HG03432 (cell line): ENCODE measurements at regions not wholly inside any gene's neighbourhood (a gene's known extent, or its start where the extent isn't known, plus 50 kb on each side); places are given as distances from the start of the nearest gene placed in this dataset.
"Not testable (repeated sequence)": the region's sequence is repeated elsewhere in the genome, so short reads cannot be mapped to it uniquely, and the experiment has no call there.

Experiments
- ATAC-seq: cut with Tn5 transposase; IDR thresholded peaks from one replicate; pipeline ENCODE4 v1.9.1; 2021; ENCODE audit warnings: mild to moderate bottlenecking, moderate library complexity; ENCODE audit not compliant: unreplicated experiment

DNA sequence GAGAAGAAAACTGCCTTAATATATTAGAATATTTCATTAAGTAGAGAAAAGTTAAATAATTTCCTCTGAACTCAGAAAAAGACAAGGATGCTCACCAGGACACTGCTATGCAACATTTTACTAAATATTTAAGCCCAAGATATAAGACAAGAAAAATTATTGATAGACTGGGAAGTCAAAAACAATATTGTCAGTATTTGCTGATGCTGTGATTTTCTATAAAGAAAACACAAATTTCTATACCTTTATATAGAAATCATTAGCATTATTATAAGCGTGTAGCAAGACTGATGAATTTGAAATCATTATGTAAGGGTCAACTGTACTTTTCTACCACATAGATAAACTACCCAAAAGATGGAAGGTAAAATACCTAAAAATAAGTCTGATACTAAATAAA, 451.0 kb downstream of the RNF144A start:
- no peak for ATAC-seq

DNA sequence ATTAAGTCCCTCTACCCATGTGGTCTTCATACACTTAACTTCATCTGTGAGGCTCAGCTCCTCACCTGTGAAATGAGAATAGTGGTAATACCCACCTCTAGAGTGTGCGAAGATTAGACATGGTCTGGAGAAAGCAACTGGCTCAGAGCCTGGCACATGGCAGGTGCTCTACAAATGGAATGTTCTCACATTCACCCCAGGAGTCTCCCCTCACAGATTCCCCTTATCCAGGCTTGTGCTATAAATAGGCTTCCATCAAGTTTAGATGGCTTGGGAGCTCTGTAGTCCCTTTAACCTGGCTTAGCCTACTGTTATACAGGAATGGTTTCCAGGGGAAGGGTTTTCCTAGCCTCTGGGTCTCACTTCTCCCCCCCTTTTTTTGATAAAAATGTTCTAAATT, 455.9 kb downstream of the RNF144A start:
- no peak for ATAC-seq

DNA sequence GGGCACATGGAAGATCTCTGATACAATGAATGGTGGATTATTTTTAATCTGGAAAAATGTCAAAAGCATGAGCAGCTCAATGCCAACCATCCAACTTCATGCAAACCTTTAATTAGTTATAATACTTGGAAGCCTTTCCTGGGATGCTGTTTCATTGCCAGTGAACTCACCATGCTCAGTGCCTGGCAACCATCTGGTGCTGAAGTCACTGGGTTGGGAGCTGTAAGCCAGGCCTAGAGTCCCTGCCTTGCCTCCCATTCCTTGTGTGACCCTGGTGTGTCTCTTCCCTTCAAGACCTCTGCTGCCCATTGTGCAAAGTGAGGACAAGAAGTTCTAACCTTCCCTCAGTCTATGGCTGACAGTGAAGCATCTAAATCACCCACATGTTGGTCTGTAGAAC, 458.7 kb downstream of the RNF144A start:
- ATAC-seq = no peak

DNA sequence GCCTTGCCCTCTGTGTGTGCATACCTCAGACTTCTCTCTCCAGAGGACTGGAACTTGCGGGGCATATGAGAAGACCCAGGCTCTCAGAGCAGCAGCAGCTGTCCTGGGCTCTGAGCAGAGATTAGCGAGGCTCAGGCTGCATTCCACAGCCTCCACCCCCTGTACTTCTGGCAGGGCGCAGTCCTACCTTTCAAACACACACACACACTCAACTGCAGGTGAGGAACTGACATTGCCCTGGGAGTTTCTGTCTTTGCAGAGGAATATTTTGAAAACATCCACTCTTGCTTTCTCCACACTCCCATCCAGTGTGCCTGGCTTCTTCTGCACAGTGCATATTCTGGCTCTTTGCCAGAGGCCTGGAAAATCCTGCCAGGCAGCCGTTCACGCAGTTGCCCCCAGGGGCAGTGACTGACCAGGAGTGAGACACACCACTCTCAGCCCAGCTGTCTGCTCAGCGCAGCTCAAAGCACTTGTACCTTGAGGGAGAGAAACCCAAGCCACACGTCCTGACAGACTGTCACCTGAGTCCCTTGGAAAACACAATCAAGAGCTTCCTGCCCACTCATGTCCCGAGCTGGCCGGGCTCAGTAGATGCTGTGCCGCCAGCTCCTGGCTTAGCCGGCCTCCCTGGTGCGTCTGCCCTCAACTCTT, 460.8 kb downstream of the RNF144A start:
- no peak for ATAC-seq

DNA sequence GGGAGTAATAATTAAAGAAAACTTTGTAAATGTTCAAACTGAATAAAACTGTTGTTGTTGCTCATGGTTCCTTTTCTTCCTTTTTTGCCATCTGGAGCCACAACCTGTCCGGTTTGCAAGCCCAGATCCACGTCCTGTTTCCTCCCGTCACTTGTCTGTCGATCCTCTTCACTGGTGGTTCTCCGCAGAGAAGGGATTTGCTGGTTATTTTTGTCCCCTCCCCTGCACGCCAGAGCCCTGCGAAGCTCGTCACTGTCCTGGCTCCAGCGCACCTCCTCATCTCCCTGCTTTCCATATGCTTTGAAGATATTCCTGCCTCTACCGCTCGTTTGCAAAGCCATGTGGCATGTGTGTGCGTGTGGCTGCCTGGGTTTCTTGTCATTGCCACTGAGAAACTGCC, 461.4 kb downstream of the RNF144A start:
- ATAC-seq = no peak

DNA sequence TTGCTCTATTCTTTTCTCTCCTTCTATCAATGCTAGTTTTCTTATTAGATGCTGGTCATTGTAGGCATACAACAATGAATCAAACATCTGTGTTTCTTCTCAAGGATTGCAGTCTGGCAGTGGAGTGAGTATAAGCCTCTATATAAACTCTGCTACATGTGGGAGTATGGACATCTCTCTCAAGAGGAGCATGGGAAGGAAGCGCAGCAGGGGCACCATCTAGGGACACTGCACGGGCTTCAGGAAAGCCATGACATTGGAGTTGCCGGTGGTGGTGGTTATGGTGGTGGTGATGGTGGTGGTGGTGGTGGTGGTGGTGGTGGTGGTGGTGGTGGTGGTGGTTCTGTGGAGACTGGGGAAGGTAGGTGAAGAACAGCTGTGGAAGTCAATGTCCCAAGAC, 462.6 kb downstream of the RNF144A start:
- ATAC-seq = no peak

DNA sequence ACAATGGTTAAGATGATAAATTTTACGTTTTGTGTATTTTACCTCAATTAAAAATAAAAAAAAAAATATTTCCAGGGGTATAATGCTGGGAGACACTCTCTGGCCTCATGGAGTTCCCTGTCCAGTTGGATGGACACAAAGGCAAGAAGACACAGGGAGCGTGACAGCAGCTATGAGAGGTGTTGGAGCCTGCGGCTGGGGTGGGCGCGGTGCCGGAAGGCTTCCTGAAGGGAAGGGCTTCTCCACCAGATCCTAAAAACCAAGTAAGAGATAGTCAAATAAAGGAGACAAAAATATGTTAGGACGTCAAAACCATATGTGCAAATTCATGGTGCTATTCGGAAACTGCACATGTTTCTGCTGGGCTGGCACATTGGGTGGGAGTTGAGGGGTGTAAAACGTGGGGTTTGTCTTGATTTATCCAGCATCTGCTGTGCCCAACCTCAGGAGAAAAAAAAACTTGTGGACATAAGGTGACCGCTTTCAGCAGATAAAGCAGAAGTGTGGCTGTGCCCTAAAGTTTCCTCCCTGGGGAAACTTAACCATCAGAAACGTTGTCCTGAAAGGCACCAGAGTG, 467.6 kb downstream of the RNF144A start:
- ATAC-seq = no peak

DNA sequence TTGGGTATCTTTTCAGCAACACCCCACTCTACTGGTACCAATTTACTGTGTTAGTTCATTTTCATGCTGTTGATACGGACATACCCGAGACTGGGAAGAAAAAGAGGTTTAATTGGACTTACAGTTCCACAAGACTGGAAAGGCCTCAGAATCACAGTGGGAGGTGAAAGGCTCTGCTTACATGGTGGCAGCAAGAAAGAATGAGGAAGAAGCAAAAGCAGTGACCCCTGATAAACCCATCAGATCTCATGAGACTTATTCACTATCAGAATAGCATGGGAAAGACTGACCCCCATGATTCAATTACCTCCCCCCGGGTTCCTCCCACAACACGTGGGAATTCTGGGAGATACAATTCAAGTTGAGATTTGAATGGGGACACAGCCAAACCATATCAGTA, 473.1 kb downstream of the RNF144A start:
- ATAC-seq = not testable (repeated sequence)

DNA sequence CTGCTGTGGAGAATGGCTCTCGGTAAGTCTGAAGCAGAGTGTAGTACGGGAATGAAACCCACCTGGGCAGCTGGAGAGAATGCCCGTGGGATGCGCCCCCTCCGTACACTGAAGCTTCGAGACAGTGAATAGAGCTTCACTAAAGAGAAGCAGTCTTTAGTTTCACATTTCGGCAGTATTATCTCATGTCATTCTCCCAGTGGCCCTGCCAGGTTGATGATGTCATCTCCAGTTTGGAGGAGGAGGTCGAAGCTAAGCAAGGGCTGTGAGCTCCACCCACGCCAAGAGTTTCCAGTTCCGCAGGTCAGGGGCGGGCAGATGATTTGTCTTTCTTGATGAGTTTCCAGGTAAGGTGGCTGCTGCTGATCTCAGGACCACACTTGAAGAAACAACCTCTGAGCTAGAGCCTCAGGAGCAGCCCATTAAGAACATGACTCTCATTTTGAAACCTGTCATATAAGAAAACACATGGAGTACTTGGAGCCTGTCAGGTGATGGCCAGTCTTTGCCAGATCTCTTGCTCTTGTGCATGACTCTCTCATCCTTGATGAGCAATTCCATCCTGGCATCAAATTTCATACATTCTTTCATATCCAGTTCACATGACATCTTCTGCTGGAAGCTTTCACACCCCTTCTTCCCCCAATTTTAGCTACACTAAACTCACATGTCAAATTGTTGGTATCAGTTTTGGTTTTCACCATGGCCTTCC, 475.0 kb downstream of the RNF144A start:
- ATAC-seq = no peak

DNA sequence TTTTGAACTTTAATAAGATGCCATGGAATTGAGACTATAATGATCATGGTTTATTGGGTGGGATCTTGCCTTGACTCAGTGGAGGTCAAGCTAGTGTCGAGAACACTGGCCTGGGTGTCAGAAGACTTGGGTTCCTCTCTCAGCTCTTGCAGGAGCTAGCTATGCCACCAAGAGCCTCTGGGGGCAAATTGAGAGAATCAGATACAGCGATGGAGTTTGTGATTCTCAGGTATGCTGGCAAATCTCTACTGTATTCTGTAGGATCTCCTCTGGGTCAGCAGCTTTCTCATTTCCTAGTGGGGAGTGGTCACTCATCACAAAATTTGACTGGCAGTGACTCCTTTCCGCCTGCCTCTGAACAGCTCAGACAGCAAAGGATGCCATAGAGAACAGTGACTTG, 477.0 kb downstream of the RNF144A start:
- ATAC-seq = no peak

DNA sequence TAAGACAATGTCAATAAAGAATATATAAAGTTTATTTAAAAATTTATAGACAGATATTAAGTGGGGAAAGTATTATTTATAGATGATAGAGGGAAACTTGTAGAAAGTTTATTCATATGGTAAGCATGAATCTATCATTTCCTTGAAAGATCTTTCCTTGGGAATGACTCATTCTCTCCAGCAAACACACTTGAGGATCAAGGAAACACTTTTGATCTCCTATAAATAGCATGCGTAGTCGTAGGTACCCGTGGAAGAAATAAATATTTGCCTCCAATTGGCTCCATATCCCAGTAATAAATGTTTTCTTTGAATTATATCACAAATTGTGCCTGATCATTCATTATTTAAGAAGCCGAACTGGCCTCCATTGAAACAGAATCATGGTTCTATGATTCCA, 483.4 kb downstream of the RNF144A start:
- no peak for ATAC-seq

DNA sequence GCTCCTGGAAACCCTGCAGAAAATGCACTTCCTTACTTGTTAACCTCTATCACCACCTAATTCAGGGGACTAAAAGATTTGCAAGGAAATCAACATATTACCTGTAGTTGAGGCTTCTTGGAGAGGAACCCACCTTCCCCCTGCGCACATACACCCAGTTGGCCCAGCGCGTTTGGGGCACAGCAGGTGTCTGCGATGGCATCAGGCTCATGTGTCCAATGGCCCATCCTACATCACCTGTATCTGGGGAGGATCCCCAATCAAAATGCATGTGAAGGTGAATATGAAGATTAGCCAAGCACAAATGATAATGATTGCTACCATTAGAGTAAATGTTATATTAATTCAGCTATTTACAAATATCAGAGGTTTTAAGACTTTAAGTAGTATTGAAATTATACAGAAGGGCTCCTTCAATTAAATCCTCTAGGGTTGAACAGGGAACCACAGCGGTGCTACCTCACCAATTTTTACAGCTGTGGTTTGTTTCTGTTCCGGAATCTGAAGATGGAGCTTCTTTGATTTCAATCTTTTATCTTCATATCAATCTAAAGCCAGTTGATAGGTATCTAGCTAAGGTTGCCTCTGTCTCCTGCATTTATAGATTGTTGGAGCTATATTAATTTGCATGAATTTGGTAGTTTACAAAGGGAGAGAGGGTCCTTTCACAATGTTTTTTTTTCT, 486.0 kb downstream of the RNF144A start:
- no peak for ATAC-seq

DNA sequence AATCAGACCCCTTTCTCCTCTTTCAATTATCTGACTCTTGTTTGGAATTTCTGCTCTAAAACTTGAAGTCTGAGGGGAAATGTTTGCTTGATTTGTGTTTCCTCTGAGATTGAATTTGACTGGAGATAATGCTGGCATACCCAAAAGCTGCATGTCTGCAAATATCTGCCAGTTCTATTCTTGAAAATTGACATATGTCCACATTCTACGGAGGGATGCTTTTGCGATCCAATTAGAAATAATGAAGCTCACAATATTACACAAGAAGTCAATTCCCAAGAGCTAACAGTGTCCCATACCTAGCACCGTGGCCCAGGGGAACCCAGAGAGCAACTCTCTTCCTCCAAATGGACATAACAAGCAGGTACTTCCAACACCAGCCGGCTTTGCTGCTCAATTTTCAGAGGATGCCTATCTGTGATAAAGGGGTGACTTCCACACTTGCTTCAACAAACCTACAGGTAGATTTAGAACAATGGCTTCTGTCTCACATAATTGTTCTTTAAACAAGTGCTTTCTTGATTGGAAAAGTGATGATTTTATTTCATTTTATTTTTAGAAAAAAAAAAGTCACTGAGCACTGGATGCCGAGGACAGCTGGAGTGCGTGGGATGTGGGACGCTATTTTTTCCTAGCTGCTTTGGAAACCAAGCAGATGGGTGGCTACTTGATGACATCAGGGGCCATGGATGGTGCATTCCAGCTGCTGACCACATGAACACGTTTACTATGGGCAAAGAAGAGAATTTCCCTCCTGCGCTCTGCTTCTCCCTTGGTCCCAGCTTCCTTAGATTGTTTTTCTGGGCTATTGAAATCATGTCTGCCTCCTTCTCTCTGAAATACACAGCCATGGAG, 488.9 kb downstream of the RNF144A start:
- no peak for ATAC-seq

DNA sequence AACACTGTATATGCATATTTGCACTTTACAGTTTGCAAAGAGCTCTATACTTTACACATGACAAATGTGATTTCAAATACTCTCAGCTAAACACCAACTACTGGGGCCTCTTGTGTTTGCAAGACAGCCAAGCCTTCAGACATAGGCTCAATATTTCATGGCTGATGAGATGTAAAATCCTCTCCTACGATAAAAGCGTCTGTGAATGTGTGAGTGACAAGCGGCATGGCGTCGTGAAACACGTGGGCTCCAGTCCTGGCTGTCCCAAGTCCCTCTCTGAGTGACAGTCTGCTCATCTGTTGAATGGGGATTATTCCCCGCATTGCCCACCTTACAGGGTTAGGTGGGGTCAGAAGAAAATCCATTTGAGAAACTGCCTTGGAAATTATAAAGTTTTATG, 489.8 kb downstream of the RNF144A start:
- ATAC-seq = no peak

DNA sequence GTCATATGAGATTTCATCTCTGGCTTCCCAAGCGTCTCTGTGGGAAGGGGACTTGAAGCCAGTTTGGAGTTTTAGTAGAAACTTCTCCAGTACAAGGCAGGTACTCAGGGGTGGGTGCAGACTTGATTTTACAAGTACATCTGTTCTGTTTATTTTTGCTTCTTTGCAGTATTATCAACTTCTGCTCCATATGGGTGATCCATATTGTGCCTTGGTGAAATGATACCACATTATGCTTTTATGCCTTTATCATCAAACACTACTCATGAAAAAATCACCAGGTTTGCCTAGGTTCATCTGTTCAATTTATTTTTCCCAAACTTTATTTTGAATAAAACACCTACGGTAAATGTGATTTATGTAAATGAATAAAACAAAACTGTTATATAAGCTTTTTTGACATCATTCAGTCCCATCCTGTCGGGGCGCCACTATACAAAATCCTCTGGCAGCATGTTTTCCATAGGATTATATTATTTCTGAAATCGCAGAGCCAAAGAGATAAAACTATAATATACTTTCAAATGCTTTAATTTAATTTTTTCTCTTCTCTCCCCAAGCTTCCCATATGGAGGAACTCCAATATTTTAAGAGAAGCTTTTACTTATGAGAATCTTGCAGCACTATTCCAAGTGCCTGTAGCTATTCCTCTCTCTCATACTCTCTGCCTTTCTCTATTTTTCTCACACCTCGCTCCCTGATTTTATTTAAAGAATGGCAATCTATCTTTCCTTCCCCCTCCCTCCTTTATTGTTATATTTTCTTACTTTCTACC, 490.9 kb downstream of the RNF144A start:
- ATAC-seq = no peak

DNA sequence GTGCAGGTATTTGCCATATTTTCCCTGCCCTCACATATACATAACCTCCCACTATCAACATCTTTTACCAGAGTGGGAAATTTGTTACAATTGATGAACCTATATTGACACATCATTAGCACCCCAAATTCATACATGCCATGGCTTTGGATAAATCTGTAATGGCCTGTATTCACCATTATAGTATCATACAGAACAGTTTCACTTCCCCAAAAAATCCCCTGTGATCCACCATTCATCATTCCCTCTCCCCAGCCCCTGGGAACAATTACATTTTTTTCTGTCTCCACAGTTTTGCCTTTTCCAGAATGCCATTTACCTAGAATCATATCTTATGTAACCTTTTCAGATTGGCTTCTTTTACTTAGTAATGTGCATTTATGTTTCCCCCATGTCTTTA, 494.5 kb downstream of the RNF144A start:
- ATAC-seq = no peak

DNA sequence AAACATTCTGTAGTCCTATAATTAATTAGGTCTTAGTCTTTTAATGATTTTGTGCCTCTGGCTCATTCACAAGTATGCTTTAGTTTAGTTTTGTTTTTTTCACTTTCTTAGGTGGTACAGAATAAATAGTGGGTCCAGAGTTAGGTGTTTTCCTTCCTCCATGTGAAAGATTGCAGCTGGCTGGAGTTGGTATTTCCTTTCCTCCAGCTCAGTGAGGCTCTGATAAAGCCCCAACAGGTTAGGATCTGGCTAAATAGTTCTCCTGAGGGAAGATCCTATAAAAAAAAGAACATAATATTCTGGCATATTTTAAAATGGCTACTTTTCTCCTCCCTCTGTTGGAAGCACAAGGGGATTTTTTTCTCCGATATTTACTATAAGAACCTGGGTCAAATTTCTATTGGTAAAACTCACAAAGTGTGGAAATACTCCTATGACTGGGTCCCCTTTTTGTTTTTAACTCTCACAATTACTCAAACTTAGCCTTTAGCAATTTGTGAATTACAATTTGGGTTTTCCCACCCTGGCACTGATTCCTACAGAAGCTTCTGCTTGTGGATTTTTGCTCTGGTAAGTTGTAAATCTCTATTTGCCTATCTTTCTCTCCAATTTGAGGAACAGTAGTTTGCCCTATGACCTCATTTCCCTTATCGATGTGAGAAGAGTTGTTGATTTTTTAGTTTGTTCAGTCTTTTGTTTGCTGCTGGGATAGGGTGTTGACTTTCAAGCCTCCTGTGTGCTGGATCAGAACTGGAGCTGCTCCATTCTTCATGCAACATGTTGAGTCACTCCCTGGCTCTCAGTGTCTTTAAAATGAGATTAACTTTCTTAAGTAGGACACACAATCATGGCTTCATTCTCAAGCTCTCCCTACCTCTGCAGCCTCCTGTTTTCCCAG, 500.9 kb downstream of the RNF144A start:
- no peak for ATAC-seq

DNA sequence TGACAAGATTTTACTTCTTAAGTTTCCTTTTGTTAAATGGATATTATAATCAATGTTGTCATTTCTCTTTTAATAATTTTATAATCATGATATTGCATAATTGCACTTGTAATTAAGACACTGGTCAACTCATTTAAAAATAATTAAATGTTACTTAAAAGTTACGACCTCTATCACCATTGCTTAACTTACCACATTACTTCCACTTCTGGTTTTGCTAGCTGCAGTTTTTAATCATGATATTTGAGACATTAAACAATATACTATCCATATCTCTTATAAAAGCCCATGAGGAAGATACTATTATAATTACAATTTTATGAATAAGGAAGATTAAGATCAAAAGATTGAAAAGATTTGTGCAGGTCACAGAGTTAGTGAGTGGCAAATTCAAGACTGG, 502.0 kb downstream of the RNF144A start:
- ATAC-seq = no peak

DNA sequence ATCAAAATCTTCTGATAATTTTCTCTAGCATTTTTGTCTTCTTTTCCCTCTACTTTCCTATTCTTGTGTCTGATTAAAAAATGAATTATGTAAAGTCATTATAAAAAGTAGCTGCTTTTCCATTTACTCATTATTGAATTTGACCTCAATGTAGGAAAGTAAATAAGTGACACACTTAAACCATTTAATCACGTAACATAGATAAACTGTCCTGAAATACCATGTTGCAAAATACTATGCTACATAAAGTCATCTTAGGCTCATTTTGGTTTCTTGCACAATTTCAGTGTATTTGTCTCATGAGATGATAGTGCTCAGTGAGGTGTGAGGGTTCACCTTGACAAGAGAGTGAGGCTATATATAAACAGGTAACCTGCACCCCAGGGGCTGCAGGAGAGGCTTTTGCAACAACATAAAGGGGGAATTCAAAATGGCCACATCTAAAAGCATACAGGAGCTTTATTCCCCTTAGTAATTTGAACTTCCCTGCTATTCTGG, 502.7 kb downstream of the RNF144A start:
- no peak for ATAC-seq
